SH-SY5Y (cell line): ENCODE measurements at regions not wholly inside any gene's neighbourhood (a gene's known extent, or its start where the extent isn't known, plus 50 kb on each side); places are given as distances from the start of the nearest gene placed in this dataset.

Experiments
- GATA2 ChIP-seq: IDR thresholded peaks from 2 replicates; pipeline ENCODE4 v1.6.1; 2011; ENCODE audit warnings: mild to moderate bottlenecking, low read depth, low read length
- GATA3 ChIP-seq: IDR thresholded peaks from 2 replicates; pipeline ENCODE4 v1.6.1; 2011; ENCODE audit warnings: low read depth, mild to moderate bottlenecking, low read length, moderate library complexity

DNA sequence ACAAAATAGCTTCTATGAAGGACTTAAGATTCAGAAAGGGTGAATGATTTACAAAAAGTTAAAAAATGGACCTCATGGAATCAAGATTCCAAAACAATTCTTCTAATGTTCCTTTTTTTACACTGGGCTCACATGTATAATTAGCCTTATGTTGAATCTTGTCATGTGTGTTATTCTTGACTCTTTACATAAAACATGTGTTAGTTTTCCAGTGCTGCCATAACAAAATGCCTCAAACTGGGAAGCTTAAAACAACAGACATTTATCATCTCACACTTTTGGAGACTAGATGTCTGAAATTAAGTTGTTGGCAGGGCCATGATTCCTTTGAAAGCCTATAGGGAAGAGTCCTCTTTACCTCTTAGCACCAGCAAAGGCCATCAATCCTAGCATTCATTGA lies 192.5 kb upstream of the SORCS1 start:
- TF ChIP-seq GATA3 (no peak), GATA2 (no peak)
